Coronary artery (tissue), 2 donors: ENCODE measurements at regions not wholly inside any gene's neighbourhood (a gene's known extent, or its start where the extent isn't known, plus 50 kb on each side); places are given as distances from the start of the nearest gene placed in this dataset.

Source experiments
- DNase-seq: peaks from one replicate; pipeline ENCODE4 v3.0.0-alpha.2; 2017; ENCODE audit warnings: low spot score
- H3K27ac ChIP-seq, 2 donors: fragments of 200-600 bp; sonication (generic); one replicate each; pipeline ENCODE4 v1.5.1; 2016 to 2019
- H3K4me3 ChIP-seq: fragments of 200-600 bp; sonication (generic); 2 replicates; pipeline ENCODE4 v1.5.1; 2016; ENCODE audit warnings: mild to moderate bottlenecking, moderate library complexity
- TF ChIP-seq, protein P1 (sequence below): fragments of 200-600 bp; sonication (generic); IDR thresholded peaks from one replicate; pipeline ENCODE4 v1.5.1; 2019; ENCODE audit warnings: antibody characterized with exemption

DNA sequence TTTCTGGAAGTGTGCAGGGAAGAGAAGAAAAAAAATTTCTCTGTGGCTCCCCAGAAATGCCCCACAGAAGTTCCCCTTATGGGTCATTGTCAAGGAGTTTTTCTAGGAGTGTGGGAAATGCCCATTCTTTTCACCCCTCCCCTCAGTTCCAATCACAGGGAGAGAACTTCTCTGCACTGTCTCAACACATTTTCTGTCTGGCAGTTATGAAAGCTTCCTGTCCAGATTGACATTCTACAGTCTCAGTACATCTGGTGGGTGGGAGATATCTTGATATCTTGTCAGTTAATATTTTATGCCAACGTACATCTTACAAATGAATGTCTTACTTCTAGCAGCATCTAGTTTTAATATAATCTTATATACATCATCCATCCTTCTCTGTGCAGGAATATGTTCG lies 566.8 kb upstream of the AADAT start:
- TF ChIP-seq, protein P1, sequence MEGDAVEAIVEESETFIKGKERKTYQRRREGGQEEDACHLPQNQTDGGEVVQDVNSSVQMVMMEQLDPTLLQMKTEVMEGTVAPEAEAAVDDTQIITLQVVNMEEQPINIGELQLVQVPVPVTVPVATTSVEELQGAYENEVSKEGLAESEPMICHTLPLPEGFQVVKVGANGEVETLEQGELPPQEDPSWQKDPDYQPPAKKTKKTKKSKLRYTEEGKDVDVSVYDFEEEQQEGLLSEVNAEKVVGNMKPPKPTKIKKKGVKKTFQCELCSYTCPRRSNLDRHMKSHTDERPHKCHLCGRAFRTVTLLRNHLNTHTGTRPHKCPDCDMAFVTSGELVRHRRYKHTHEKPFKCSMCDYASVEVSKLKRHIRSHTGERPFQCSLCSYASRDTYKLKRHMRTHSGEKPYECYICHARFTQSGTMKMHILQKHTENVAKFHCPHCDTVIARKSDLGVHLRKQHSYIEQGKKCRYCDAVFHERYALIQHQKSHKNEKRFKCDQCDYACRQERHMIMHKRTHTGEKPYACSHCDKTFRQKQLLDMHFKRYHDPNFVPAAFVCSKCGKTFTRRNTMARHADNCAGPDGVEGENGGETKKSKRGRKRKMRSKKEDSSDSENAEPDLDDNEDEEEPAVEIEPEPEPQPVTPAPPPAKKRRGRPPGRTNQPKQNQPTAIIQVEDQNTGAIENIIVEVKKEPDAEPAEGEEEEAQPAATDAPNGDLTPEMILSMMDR = no peak
- DNase-seq = no peak
- H3K27ac ChIP-seq = no peak overlapping the region

DNA sequence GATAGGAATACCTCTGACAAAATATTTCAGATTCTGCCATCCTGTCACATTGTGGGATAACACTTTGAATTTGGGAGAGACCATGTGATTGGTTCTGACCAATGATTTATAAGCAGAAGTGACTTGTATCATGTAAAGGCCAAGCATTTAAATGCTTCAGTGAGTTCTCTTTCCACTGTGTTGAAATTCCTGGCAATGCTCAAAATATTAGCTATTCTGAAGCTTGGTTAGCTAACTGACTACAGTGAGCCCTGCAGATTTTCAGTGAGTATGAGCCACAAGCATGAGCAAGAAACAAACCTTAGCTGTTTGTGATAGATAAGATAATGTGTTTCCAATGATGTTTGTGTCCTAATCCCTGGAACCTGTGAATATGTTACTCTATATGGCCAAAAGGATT lies 562.8 kb upstream of the AADAT start:
- H3K4me3 ChIP-seq = no peak overlapping the region
- DNase-seq = no peak
- TF ChIP-seq, protein P1 = no peak
- no peak overlapping the region for H3K27ac ChIP-seq

More for the DNA sequence above, 566.8 kb upstream of the AADAT start:
- no peak overlapping the region for H3K4me3 ChIP-seq

DNA sequence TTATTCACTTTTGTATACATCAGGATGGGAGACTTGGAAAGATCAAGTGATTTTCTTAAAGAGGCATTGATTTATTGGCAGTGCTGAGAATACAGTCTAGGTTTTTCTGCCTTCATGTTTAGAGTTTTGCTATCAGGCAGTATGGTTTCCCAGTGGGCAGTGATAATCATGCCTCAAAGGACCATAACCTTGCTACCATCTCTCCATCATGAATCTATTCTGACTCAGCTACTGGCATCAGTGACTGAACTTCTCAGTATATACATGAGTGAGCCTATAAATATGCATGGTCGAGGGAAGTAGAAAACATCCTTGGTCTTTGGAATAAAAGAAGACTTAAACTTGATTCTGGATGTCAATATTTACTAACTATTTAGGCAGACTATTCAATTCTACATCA lies 562.0 kb upstream of the AADAT start:
- no peak for DNase-seq
- H3K4me3 ChIP-seq = no peak overlapping the region
- no peak overlapping the region for H3K27ac ChIP-seq
- TF ChIP-seq, protein P1 = no peak

- Histone ChIP-seq H3K27ac (no peak overlapping the region), H3K4me3 (no peak overlapping the region)
- TF ChIP-seq, protein P1 = no peak
- DNase-seq = no peak
Observed at GRCh38 chr4:170627418-170627817, 537.7 kb upstream of the AADAT start.

GRCh38 chr4:170623899-170624298 lies 534.1 kb upstream of the AADAT start:
- Histone ChIP-seq H3K27ac (no peak overlapping the region), H3K4me3 (no peak overlapping the region)
- TF ChIP-seq, protein P1 = no peak
- no peak for DNase-seq

- no peak overlapping the region for H3K4me3 ChIP-seq
- DNase-seq = no peak
- H3K27ac ChIP-seq = no peak overlapping the region
- TF ChIP-seq, protein P1 = no peak
Observed at GRCh38 chr4:170610434-170610833, 520.7 kb upstream of the AADAT start.

- no peak overlapping the region for H3K4me3 ChIP-seq
- H3K27ac ChIP-seq = no peak overlapping the region
- TF ChIP-seq, protein P1 = no peak
- no peak for DNase-seq
Observed at GRCh38 chr4:170599894-170600293, 510.1 kb upstream of the AADAT start.
